H9 (cell line): ENCODE measurements at regions not wholly inside any gene's neighbourhood (a gene's known extent, or its start where the extent isn't known, plus 50 kb on each side); places are given as distances from the start of the nearest gene placed in this dataset.

Experiments
- DNase-seq: peaks from one replicate; pipeline ENCODE4 v3.0.0-alpha.2; 2017
- H2AFZ ChIP-seq: one replicate; pipeline ENCODE4 v1.6.1; 2013; ENCODE audit warnings: mild to moderate bottlenecking, low read length, control low read depth, moderate library complexity
- H2AK5ac ChIP-seq: 2 replicates; pipeline ENCODE4 v1.6.1; 2013; ENCODE audit warnings: low read length, control low read depth, mixed read lengths; ENCODE audit not compliant: insufficient read length
- H2BK120ac ChIP-seq: one replicate; pipeline ENCODE4 v1.6.1; 2013; ENCODE audit warnings: low read depth, mild to moderate bottlenecking, low read length, control low read depth, inconsistent platforms; ENCODE audit not compliant: poor library complexity, severe bottlenecking
- H2BK12ac ChIP-seq: 2 replicates; pipeline ENCODE4 v1.6.1; 2013; ENCODE audit warnings: low read length, control low read depth, mixed read lengths, low read depth; ENCODE audit not compliant: insufficient read length
- H2BK15ac ChIP-seq: 2 replicates; pipeline ENCODE4 v1.6.1; 2013; ENCODE audit warnings: low read depth, low read length, control low read depth
- H2BK20ac ChIP-seq: one replicate; pipeline ENCODE4 v1.6.1; 2013; ENCODE audit warnings: low read depth, mild to moderate bottlenecking, low read length, control low read depth, inconsistent platforms; ENCODE audit not compliant: poor library complexity, severe bottlenecking
- H2BK5ac ChIP-seq: 2 replicates; pipeline ENCODE4 v1.6.1; 2013; ENCODE audit warnings: low read length, control low read depth, mixed read lengths; ENCODE audit not compliant: insufficient read length
- H3K14ac ChIP-seq: 2 replicates; pipeline ENCODE4 v1.6.1; 2013; ENCODE audit warnings: low read length, control low read depth; ENCODE audit not compliant: insufficient read depth
- H3K18ac ChIP-seq: 2 replicates; pipeline ENCODE4 v1.6.1; 2013; ENCODE audit warnings: low read depth, mild to moderate bottlenecking, mixed read lengths, low read length, control low read depth; ENCODE audit not compliant: insufficient read length
- H3K23ac ChIP-seq: 2 replicates; pipeline ENCODE4 v1.6.1; 2013; ENCODE audit warnings: low read length, control low read depth, mixed read lengths, low read depth; ENCODE audit not compliant: insufficient read length
- H3K23me2 ChIP-seq: 2 replicates; pipeline ENCODE4 v1.6.1; 2013; ENCODE audit warnings: low read depth, mild to moderate bottlenecking, mixed read lengths, low read length, control low read depth; ENCODE audit not compliant: insufficient read length, poor library complexity, severe bottlenecking
- H3K27ac ChIP-seq: 2 replicates; pipeline ENCODE4 v1.5.1; 2013; ENCODE audit warnings: low read length, control low read depth, mixed read lengths, low read depth; ENCODE audit not compliant: insufficient read length
- H3K27me3 ChIP-seq: 2 replicates; pipeline ENCODE4 v1.6.1; 2013; ENCODE audit warnings: low read length, control low read depth, inconsistent platforms; ENCODE audit not compliant: insufficient read depth
- H3K4ac ChIP-seq: 2 replicates; pipeline ENCODE4 v1.6.1; 2013; ENCODE audit warnings: low read depth, mild to moderate bottlenecking, control low read depth, inconsistent platforms, low read length, moderate library complexity
- H3K4me1 ChIP-seq: 2 replicates; pipeline ENCODE4 v1.6.1; 2013; ENCODE audit warnings: low read length, control low read depth, inconsistent platforms; ENCODE audit not compliant: insufficient read depth
- H3K4me2 ChIP-seq: 2 replicates; pipeline ENCODE4 v1.6.1; 2013; ENCODE audit warnings: low read length, control low read depth, mixed read lengths; ENCODE audit not compliant: insufficient read length, insufficient read depth
- H3K56ac ChIP-seq: 2 replicates; pipeline ENCODE4 v1.6.1; 2013; ENCODE audit warnings: low read depth, mild to moderate bottlenecking, mixed read lengths, low read length, control low read depth; ENCODE audit not compliant: insufficient read length
- H3K79me1 ChIP-seq: 2 replicates; pipeline ENCODE4 v1.6.1; 2013; ENCODE audit warnings: low read depth, mild to moderate bottlenecking, moderate library complexity, low read length, control low read depth, inconsistent platforms; ENCODE audit not compliant: insufficient read depth, poor library complexity, severe bottlenecking
- H3K79me2 ChIP-seq: 2 replicates; pipeline ENCODE4 v1.6.1; 2013; ENCODE audit warnings: low read length, control low read depth, inconsistent platforms; ENCODE audit not compliant: insufficient read depth
- H3K9ac ChIP-seq: 2 replicates; pipeline ENCODE4 v1.6.1; 2013; ENCODE audit warnings: low read length, control low read depth, mixed read lengths; ENCODE audit not compliant: insufficient read length; ENCODE audit errors: extremely low read depth
- H3K9me3 ChIP-seq: one replicate; pipeline ENCODE4 v1.6.1; 2013; ENCODE audit warnings: low read depth, low read length, inconsistent platforms; ENCODE audit not compliant: control insufficient read depth
- H3T11ph ChIP-seq: one replicate; pipeline ENCODE4 v1.6.1; 2013; ENCODE audit warnings: mild to moderate bottlenecking, low read length, control low read depth, inconsistent platforms
- H4K20me1 ChIP-seq: one replicate; pipeline ENCODE4 v1.6.1; 2013; ENCODE audit not compliant: control insufficient read depth, insufficient read length, insufficient read depth
- H4K5ac ChIP-seq: 2 replicates; pipeline ENCODE4 v1.6.1; 2013; ENCODE audit warnings: low read depth, mild to moderate bottlenecking, mixed read lengths, low read length, control low read depth; ENCODE audit not compliant: insufficient read length
- H4K8ac ChIP-seq: replicated peaks from 2 replicates; pipeline ENCODE4 v1.6.1; 2013; ENCODE audit warnings: low read length, control low read depth, mixed read lengths, low read depth; ENCODE audit not compliant: insufficient read length
- H4K91ac ChIP-seq: 2 replicates; pipeline ENCODE4 v1.6.1; 2013; ENCODE audit warnings: low read depth, mild to moderate bottlenecking, moderate library complexity, mixed read lengths, low read length, control low read depth; ENCODE audit not compliant: insufficient read length
- H3K27ac Mint-ChIP-seq, 3 experiments: 2 replicates in 2 of 3; 3 replicates in 1 of 3; pipeline ENCODE4 v1.8.0; 2020 to 2021; ENCODE audit warnings: mixed read lengths in 3 of 3, mild to moderate bottlenecking in 1 of 3, moderate library complexity in 1 of 3
- H3K27me3 Mint-ChIP-seq: 2 replicates; pipeline ENCODE4 v1.8.0; 2021; ENCODE audit warnings: low read depth, mild to moderate bottlenecking, moderate library complexity, mixed read lengths
- H3K36me3 Mint-ChIP-seq, 3 experiments: 2 replicates in 2 of 3; 3 replicates in 1 of 3; pipeline ENCODE4 v1.8.0; 2020 to 2021; ENCODE audit warnings: low read depth in 3 of 3, mixed read lengths in 3 of 3; ENCODE audit not compliant: insufficient read depth in 1 of 3
- H3K4me1 Mint-ChIP-seq, 2 experiments: 2 replicates each; pipeline ENCODE4 v1.8.0; 2020; ENCODE audit warnings: mixed read lengths in 2 of 2
- H3K4me3 Mint-ChIP-seq, 2 experiments: 2 replicates in 1 of 2; 3 replicates in 1 of 2; pipeline ENCODE4 v1.8.0; 2020 to 2021; ENCODE audit warnings: mild to moderate bottlenecking in 2 of 2, mixed read lengths in 2 of 2, moderate library complexity in 1 of 2
- H3K9me3 Mint-ChIP-seq, 2 experiments: 2 replicates in 1 of 2; 3 replicates in 1 of 2; pipeline ENCODE4 v1.8.0; 2020; ENCODE audit warnings: mild to moderate bottlenecking in 2 of 2, mixed read lengths in 2 of 2, moderate library complexity in 1 of 2
- CTCF ChIP-seq: fragments of 200-600 bp; sonication (generic); conservative IDR thresholded peaks from 3 replicates; pipeline ENCODE4 v1.8.0; 2021; ENCODE audit warnings: antibody characterized with exemption, mild to moderate bottlenecking
- WGBS: extraction: QIAGEN DNeasy Blood & Tissue Kit; methylation state at CpG from one replicate; pipeline ENCODE4 v1.1.7; 2013; ENCODE audit warnings: missing lambda C conversion rate, low lambda C conversion rate, mixed read lengths; ENCODE audit not compliant: insufficient read length; ENCODE audit errors: extremely low coverage; 5-methylcytosine and 5-hydroxymethylcytosine counted together

GRCh38 chr18:40048886-40049650 is 1906.0 kb upstream of the PIK3C3 start:
- Histone ChIP-seq H4K5ac (no peak overlapping the region), H2BK20ac (no peak overlapping the region), H3K4me1 (no peaks in the 10 kb centered on the region), H4K20me1 (no peaks in the 10 kb centered on the region), H2AK5ac (no peak overlapping the region), H3K27me3 (no peaks in the 10 kb centered on the region), H3K23ac (no peak overlapping the region), H3T11ph (no peak overlapping the region), H2BK15ac (no peak overlapping the region), H3K4me2 (no peak overlapping the region), H2BK5ac (no peak overlapping the region), H2AFZ (no peak overlapping the region), H3K9ac (no peak overlapping the region), H3K23me2 (no peaks in the 10 kb centered on the region), H3K9me3 (no peaks in the 10 kb centered on the region), H3K18ac (no peak overlapping the region), H2BK12ac (no peak overlapping the region), H3K27ac (no peak overlapping the region), H3K14ac (no peak overlapping the region), H2BK120ac (no peak overlapping the region), H3K56ac (no peak overlapping the region), H4K91ac (no peak overlapping the region), H3K4ac (no peak overlapping the region), H4K8ac (no peak overlapping the region), H3K79me1 (no peaks in the 10 kb centered on the region), H3K79me2 (no peaks in the 10 kb centered on the region)
- H3K27ac Mint-ChIP-seq = 0 out of 7 replicates have a peak overlapping the region, but pooled peaks of 1 of the 3 experiments have one; percentile 5
- no CpG with 5 or more reads among the region's 17 CpGs for WGBS
- no peak for DNase-seq
- H3K36me3 Mint-ChIP-seq = no peaks in the 10 kb centered on the region
- H3K9me3 Mint-ChIP-seq = no peaks in the 10 kb centered on the region
- no peak for TF ChIP-seq CTCF
- peaks cover 6% of the 10 kb centered on the region in 2 experiments for H3K4me1 Mint-ChIP-seq
- no peak overlapping the region; a peak in 1 of 5 replicates for H3K4me3 Mint-ChIP-seq
- no peaks in the 10 kb centered on the region for H3K27me3 Mint-ChIP-seq
